Naive thymus-derived CD4-positive, alpha-beta T cell (primary cell): ENCODE measurements at regions not wholly inside any gene's neighbourhood (a gene's known extent, or its start where the extent isn't known, plus 50 kb on each side); places are given as distances from the start of the nearest gene placed in this dataset.
"Not testable (repeated sequence)": the region's sequence is repeated elsewhere in the genome, so short reads cannot be mapped to it uniquely, and the experiment has no call there.

Experiments used
- ATAC-seq: fragments of 150-1000 bp; cut with Tn5 transposase; 2 replicates; pipeline ENCODE4 v1.10.0; 2021; ENCODE audit warnings: mild to moderate bottlenecking, moderate library complexity
- CTCF ChIA-PET: fragments of 350-600 bp; sonication (Branson Sonifier 250); formaldehyde crosslinking; loops from one replicate; lab custom pipeline; 2021; ENCODE audit warnings: antibody characterized with exemption; lab: Charles Lee
- POLR2A ChIA-PET: fragments of 350-600 bp; sonication (Branson Sonifier 250); formaldehyde crosslinking; loops from one replicate; lab custom pipeline; 2021; ENCODE audit warnings: antibody characterized with exemption, inconsistent platforms; lab: Charles Lee
- DNase-seq, 9 donors: peaks; one replicate each; pipeline versions ENCODE4 v3.0.0 to v3.0.0-alpha.2; 2020 to 2022; ENCODE audit warnings: mixed read lengths in 1 of 9
- H3K27ac ChIP-seq: one replicate; pipeline ENCODE4 v1.7.0; 2013; ENCODE audit warnings: mild to moderate bottlenecking, low read depth, low read length, moderate library complexity
- H3K27me3 ChIP-seq, 2 donors: one replicate each; pipeline ENCODE4 v1.7.0; 2013; ENCODE audit warnings: low read length in 2 of 2, mild to moderate bottlenecking in 2 of 2, moderate library complexity in 2 of 2; ENCODE audit not compliant: control insufficient read depth in 2 of 2, insufficient read depth in 2 of 2
- H3K36me3 ChIP-seq, 3 experiments: 1 replicate in 2 of 3; 2 replicates in 1 of 3; pipeline ENCODE4 v1.7.0; 2013; ENCODE audit warnings: low read length in 3 of 3, mild to moderate bottlenecking in 3 of 3, moderate library complexity in 1 of 3; ENCODE audit not compliant: insufficient read depth in 3 of 3, control insufficient read depth in 2 of 3
- H3K4me1 ChIP-seq, 2 donors: one replicate each; pipeline ENCODE4 v1.7.0; 2013; ENCODE audit warnings: low read length in 2 of 2, mild to moderate bottlenecking in 2 of 2, moderate library complexity in 1 of 2; ENCODE audit not compliant: control insufficient read depth in 2 of 2, insufficient read depth in 2 of 2
- H3K4me3 ChIP-seq: 2 replicates; pipeline ENCODE4 v1.7.0; 2013; ENCODE audit warnings: mild to moderate bottlenecking, low read length
- H3K9me3 ChIP-seq, 3 experiments: 1 replicate in 2 of 3; 2 replicates in 1 of 3; pipeline ENCODE4 v1.7.0; 2013; ENCODE audit warnings: low read length in 3 of 3; ENCODE audit not compliant: control insufficient read depth in 2 of 3
- H3K27ac Mint-ChIP-seq, 9 donors: one replicate each; pipeline ENCODE4 v1.8.0; 2020 to 2022; ENCODE audit warnings: mixed read lengths in 9 of 9, mild to moderate bottlenecking in 8 of 9, moderate library complexity in 5 of 9, inconsistent platforms in 2 of 9
- H3K27me3 Mint-ChIP-seq, 5 donors: one replicate each; pipeline ENCODE4 v1.8.0; 2021 to 2022; ENCODE audit warnings: mixed read lengths in 5 of 5, mild to moderate bottlenecking in 1 of 5
- H3K36me3 Mint-ChIP-seq, 5 donors: one replicate each; pipeline ENCODE4 v1.8.0; 2020 to 2022; ENCODE audit warnings: mixed read lengths in 5 of 5, mild to moderate bottlenecking in 3 of 5, inconsistent platforms in 1 of 5
- H3K4me1 Mint-ChIP-seq, 7 donors: one replicate each; pipeline ENCODE4 v1.8.0; 2020 to 2022; ENCODE audit warnings: mixed read lengths in 7 of 7, mild to moderate bottlenecking in 3 of 7, inconsistent platforms in 1 of 7
- H3K4me3 Mint-ChIP-seq, 10 donors: one replicate each; pipeline ENCODE4 v1.8.0; 2020 to 2022; ENCODE audit warnings: mild to moderate bottlenecking in 10 of 10, mixed read lengths in 10 of 10, moderate library complexity in 6 of 10, inconsistent platforms in 2 of 10
- H3K9me3 Mint-ChIP-seq, 11 donors: one replicate each; pipeline ENCODE4 v1.8.0; 2020 to 2022; ENCODE audit warnings: mixed read lengths in 11 of 11, mild to moderate bottlenecking in 4 of 11, inconsistent platforms in 1 of 11, moderate library complexity in 1 of 11
- intact Hi-C, 2 donors: fragments of 100-400 bp; cut with micrococcal nuclease; formaldehyde crosslinking; loops; one replicate each; pipeline ENCODE4 v1.15.1; 2023

DNA sequence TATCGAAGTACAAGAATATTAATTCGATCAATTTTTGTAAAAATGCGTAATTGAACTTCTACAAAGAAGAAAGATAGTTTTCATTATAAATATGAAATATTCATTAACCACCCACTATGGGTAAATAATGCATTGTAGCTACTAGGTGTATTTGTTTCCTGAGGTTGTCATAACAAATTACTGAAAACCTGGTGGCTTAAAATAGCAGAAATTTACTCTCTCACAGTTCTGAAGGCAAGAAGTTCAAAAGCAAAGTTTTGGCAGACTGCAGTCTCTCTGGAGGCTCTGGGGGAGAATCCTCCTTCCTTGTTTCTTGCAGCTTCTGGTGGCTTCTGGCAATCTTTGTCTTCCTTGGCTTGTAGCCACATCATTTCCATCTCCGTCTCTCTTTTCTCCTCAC lies 99.2 kb upstream of the MIR17HG start:
- no peaks in the 10 kb centered on the region for H3K4me1 Mint-ChIP-seq
- H3K9me3 ChIP-seq: no peaks in the 10 kb centered on the region
- H3K4me1 ChIP-seq: no peaks in the 10 kb centered on the region
- CTCF ChIA-PET: no interaction called here
- H3K4me3 Mint-ChIP-seq: no peak overlapping the region
- DNase-seq (no peak), ATAC-seq (no peak)
- H3K27me3 ChIP-seq: no peaks in the 10 kb centered on the region
- H3K27ac ChIP-seq: no peak overlapping the region
- no peak overlapping the region for H3K4me3 ChIP-seq
- H3K27me3 Mint-ChIP-seq: peaks cover 1 to 37% (median 5%) of the 10 kb centered on the region in 5 donors
- POLR2A ChIA-PET: no interaction called here
- intact Hi-C loops: loop anchor here in 1 of 2 donors (5.0 kb wide), 1 partner anchor 116 kb away; no protein-coding TSS in a partner anchor
- peaks cover 0 to 2% (median 0%) of the 10 kb centered on the region in 11 donors for H3K9me3 Mint-ChIP-seq
- H3K27ac Mint-ChIP-seq: no peak overlapping the region
- no peaks in the 10 kb centered on the region for H3K36me3 ChIP-seq
- H3K36me3 Mint-ChIP-seq: no peaks in the 10 kb centered on the region

DNA sequence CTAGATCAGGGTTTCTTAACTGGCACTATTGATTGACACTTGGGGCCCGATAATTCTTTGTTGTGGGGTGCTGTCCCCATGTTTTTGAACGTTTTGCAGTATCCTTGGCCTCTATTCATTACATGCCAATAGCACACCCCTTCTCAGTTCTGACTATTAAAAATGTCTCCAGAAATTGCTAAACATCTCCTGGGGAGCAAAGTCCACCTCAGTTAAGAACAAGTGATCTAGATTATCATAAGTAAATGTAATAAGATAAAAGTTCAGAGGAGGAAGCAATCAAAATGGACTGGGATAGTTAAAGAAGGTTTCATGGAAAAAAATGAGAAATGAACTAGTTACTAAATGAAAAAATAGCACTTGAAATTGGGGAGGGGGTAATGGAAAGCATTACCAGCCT lies 98.1 kb upstream of the MIR17HG start:
- H3K4me1 Mint-ChIP-seq: no peaks in the 10 kb centered on the region
- H3K4me3 ChIP-seq: no peak overlapping the region
- no peak overlapping the region for H3K27ac ChIP-seq
- peaks cover 0 to 2% (median 0%) of the 10 kb centered on the region in 11 donors for H3K9me3 Mint-ChIP-seq
- ChIA-PET CTCF (no interaction called here), POLR2A (no interaction called here)
- no peak overlapping the region for H3K27ac Mint-ChIP-seq
- no peaks in the 10 kb centered on the region for H3K9me3 ChIP-seq
- ATAC-seq (no peak), DNase-seq (no peak)
- no peaks in the 10 kb centered on the region for H3K36me3 ChIP-seq
- no peaks in the 10 kb centered on the region for H3K36me3 Mint-ChIP-seq
- intact Hi-C loops: loop anchor here in 1 of 2 donors (5.0 kb wide), 1 partner anchor 117 kb away; no protein-coding TSS in a partner anchor
- H3K4me3 Mint-ChIP-seq: no peak overlapping the region
- H3K27me3 ChIP-seq: no peaks in the 10 kb centered on the region
- H3K27me3 Mint-ChIP-seq: peaks cover 4 to 46% (median 11%) of the 10 kb centered on the region in 5 donors
- no peaks in the 10 kb centered on the region for H3K4me1 ChIP-seq

DNA sequence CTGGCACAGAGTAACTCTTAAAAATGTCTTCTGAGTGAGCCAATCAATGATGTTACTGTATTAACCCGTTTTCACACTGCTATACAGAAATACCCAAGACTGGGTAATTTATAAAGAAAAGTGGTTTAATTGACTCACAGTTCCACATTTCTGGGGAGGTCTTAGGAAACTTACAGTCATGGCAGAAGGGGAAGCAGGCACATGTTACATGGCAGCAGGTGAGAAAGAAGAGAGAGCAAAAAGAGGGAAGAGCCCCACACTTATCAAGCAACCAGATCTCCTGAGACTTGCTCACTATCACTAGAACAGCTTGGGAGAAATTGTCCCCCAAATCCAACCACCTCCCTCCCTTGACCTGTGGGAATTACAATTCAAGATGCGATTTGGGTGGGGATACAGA lies 97.6 kb upstream of the MIR17HG start:
- Histone ChIP-seq H3K9me3 (no peaks in the 10 kb centered on the region), H3K4me1 (no peaks in the 10 kb centered on the region), H3K36me3 (no peaks in the 10 kb centered on the region), H3K27ac (no peak overlapping the region), H3K4me3 (no peak overlapping the region), H3K27me3 (no peaks in the 10 kb centered on the region)
- no peak overlapping the region for H3K4me3 Mint-ChIP-seq
- H3K27me3 Mint-ChIP-seq: peaks cover 4 to 46% (median 11%) of the 10 kb centered on the region in 5 donors
- no peaks in the 10 kb centered on the region for H3K36me3 Mint-ChIP-seq
- intact Hi-C loops: loop anchor here in 1 of 2 donors (5.0 kb wide), 1 partner anchor 118 kb away; no protein-coding TSS in a partner anchor
- H3K4me1 Mint-ChIP-seq: no peaks in the 10 kb centered on the region
- CTCF ChIA-PET: no interaction called here
- no peak for DNase-seq
- ATAC-seq: no peak
- H3K27ac Mint-ChIP-seq: no peak overlapping the region
- POLR2A ChIA-PET: no interaction called here
- peaks cover 0 to 2% (median 0%) of the 10 kb centered on the region in 11 donors for H3K9me3 Mint-ChIP-seq

DNA sequence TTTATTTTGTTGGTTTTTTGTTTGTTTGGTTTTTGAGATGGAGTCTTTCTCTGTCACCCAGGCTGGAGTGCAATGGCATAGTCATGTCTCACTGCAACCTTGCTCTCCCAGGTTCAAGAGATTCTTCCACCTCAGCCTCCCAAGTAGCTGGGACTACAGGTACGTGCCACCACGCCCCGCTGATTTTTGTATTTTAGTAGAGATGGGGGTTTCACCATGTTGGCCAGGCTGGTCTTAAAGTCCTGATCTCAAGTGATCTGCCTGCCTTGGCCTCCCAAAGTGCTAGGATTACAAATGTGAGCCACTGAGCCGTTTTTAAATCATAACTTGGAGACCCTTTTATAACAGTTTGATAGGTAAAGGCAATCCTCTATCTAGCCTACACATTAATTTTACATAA lies 95.9 kb upstream of the MIR17HG start:
- H3K4me3 Mint-ChIP-seq, H3K27me3 ChIP-seq, H3K4me1 Mint-ChIP-seq, H3K9me3 ChIP-seq, CTCF ChIA-PET, H3K27ac Mint-ChIP-seq, POLR2A ChIA-PET, intact Hi-C loops, H3K9me3 Mint-ChIP-seq, H3K27ac ChIP-seq, H3K36me3 ChIP-seq, H3K4me3 ChIP-seq, DNase-seq, H3K36me3 Mint-ChIP-seq, H3K4me1 ChIP-seq, ATAC-seq: not testable (repeated sequence)
- H3K27me3 Mint-ChIP-seq: peaks cover 4 to 35% (median 11%) of the 10 kb centered on the region in 5 donors

DNA sequence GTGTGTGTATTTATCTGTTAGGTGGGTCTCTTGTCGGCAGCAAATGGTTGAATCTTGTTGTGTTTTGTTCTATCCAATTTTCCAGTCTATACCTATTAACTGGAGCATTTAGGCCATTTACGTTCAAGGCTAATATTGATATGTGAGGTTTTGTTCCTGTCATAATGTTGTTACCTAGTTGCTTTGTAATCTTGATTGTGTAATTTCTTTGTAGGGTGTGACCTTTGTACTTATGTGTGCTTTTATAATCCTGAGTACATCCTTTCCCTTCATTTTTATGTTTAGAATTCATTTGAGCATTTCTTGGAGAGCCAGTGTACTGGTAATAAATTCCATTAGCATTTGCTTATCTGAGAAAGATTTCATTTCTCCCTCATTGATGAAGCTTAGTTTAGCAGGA lies 83.0 kb upstream of the MIR17HG start:
- Mint-ChIP-seq H3K9me3 (peaks cover 0 to 35% (median 13%) of the 10 kb centered on the region in 11 donors), H3K4me1 (no peaks in the 10 kb centered on the region), H3K36me3 (peaks cover 0 to 8% (median 0%) of the 10 kb centered on the region in 5 donors), H3K27me3 (peaks cover 2 to 32% (median 18%) of the 10 kb centered on the region in 5 donors), H3K4me3 (no peak overlapping the region), H3K27ac (peak overlapping the region in 1 of 9 donors; percentile 74)
- Histone ChIP-seq H3K4me3 (no peak overlapping the region), H3K36me3 (no peaks in the 10 kb centered on the region), H3K4me1 (no peaks in the 10 kb centered on the region), H3K9me3 (no peaks in the 10 kb centered on the region), H3K27me3 (no peaks in the 10 kb centered on the region), H3K27ac (no peak overlapping the region)
- DNase-seq: no peak
- no peak for ATAC-seq
- intact Hi-C loops: no loop called here
- ChIA-PET POLR2A (no interaction called here), CTCF (no interaction called here)

DNA sequence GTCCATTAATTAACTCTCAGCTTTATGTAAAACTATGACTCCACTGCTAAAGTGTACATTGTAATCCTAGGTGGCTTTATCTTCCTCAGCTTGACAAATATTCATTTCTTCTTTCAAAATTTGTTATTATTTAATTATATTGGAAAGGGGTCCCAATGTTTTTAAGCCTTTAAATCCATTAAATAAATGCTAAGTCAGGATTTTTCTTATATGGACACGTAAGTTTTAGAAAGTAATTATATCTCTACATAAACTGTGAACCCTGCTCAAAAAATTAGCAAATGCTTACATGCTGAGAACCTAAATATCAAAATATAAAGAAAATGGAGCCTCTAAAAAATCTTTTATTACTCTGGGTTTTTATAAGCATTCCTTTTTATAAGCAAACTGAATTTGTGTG lies 78.2 kb upstream of the MIR17HG start:
- Histone ChIP-seq H3K36me3 (no peaks in the 10 kb centered on the region), H3K27me3 (no peaks in the 10 kb centered on the region), H3K4me1 (no peaks in the 10 kb centered on the region), H3K27ac (no peak overlapping the region), H3K4me3 (no peak overlapping the region), H3K9me3 (no peaks in the 10 kb centered on the region)
- peaks cover 0 to 21% (median 12%) of the 10 kb centered on the region in 11 donors for H3K9me3 Mint-ChIP-seq
- no peak overlapping the region for H3K27ac Mint-ChIP-seq
- ChIA-PET CTCF (no interaction called here), POLR2A (no interaction called here)
- H3K36me3 Mint-ChIP-seq: peaks cover 0 to 8% (median 0%) of the 10 kb centered on the region in 5 donors
- intact Hi-C loops: no loop called here
- no peak overlapping the region for H3K4me3 Mint-ChIP-seq
- H3K27me3 Mint-ChIP-seq: peaks cover 2 to 23% (median 16%) of the 10 kb centered on the region in 5 donors
- ATAC-seq: no peak
- no peak for DNase-seq
- H3K4me1 Mint-ChIP-seq: peaks cover 0 to 8% (median 0%) of the 10 kb centered on the region in 7 donors

DNA sequence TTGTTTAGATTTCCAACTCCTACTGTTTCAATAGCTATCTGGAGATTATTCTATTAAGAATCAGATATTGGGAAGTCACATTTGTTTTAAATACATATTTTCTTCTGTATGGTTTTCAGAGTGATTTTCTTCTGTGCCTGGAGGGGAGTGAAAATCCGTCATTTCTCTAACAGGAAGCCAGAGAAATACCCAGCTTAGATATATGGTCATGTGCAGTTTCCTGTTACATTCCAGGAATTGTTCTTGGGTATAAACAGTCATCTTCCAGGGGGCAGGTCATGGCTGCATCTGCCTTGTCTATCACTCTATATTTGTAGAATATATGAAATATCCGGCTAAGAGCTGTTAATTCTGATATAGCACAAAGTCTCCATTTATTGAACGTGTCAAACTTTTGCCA lies 77.5 kb upstream of the MIR17HG start:
- Mint-ChIP-seq H3K36me3 (peaks cover 0 to 5% (median 0%) of the 10 kb centered on the region in 5 donors), H3K4me1 (peaks cover 0 to 8% (median 0%) of the 10 kb centered on the region in 7 donors), H3K9me3 (peaks cover 0 to 13% (median 8%) of the 10 kb centered on the region in 11 donors), H3K4me3 (no peak overlapping the region), H3K27ac (no peak overlapping the region), H3K27me3 (peaks cover 0 to 26% (median 15%) of the 10 kb centered on the region in 5 donors)
- Histone ChIP-seq H3K4me3 (no peak overlapping the region), H3K4me1 (no peaks in the 10 kb centered on the region), H3K27me3 (no peaks in the 10 kb centered on the region), H3K9me3 (no peaks in the 10 kb centered on the region), H3K27ac (no peak overlapping the region), H3K36me3 (no peaks in the 10 kb centered on the region)
- ChIA-PET CTCF (no interaction called here), POLR2A (no interaction called here)
- intact Hi-C loops: no loop called here
- DNase-seq: no peak
- ATAC-seq: no peak
